WI38 (cell line): ENCODE measurements at regions not wholly inside any gene's neighbourhood (a gene's known extent, or its start where the extent isn't known, plus 50 kb on each side); places are given as distances from the start of the nearest gene placed in this dataset.

Experiments used
- H3K4me3 ChIP-seq: 2 replicates; pipeline ENCODE4 v1.5.1; 2011; ENCODE audit warnings: low read depth, mild to moderate bottlenecking, control low read depth, low read length
- CTCF ChIP-seq: IDR thresholded peaks from 2 replicates; pipeline ENCODE4 v1.5.1; 2012; ENCODE audit warnings: low read depth, mild to moderate bottlenecking, control low read depth, low read length

GRCh38 chr9:126151686-126152134, 174.9 kb upstream of the MVB12B start:
- H3K4me3 ChIP-seq, result no peak overlapping the region
- no peak for TF ChIP-seq CTCF

- no peak overlapping the region for H3K4me3 ChIP-seq
- no peak for TF ChIP-seq CTCF
These were observed 173.8 kb upstream of the MVB12B start for GRCh38 chr9:126152622-126153362.

GRCh38 chr9:126153382-126153781, 173.2 kb upstream of the MVB12B start:
- H3K4me3 ChIP-seq, result no peak overlapping the region
- TF ChIP-seq CTCF, result no peak

- no peak overlapping the region for H3K4me3 ChIP-seq
- TF ChIP-seq CTCF, result no peak
These were observed 172.3 kb upstream of the MVB12B start for GRCh38 chr9:126154182-126154827.

GRCh38 chr9:126154869-126155268, 171.8 kb upstream of the MVB12B start:
- no peak overlapping the region for H3K4me3 ChIP-seq
- no peak for TF ChIP-seq CTCF

- TF ChIP-seq CTCF, result no peak
- H3K4me3 ChIP-seq, result no peak overlapping the region
These were observed 170.6 kb upstream of the MVB12B start for GRCh38 chr9:126155756-126156664.
